ENCODE measurements at regions not wholly inside any gene's neighbourhood (a gene's known extent, or its start where the extent isn't known, plus 50 kb on each side); places are given as distances from the start of the nearest gene placed in this dataset.

- 0 to 5% methylated on average over 1 of the region's 1 CpG for WGBS, 2 donors
- no peak overlapping the region for H3K4me3 ChIP-seq
- intact Hi-C loops (cut with DNase I), result no loop called here
- H3K4me1 ChIP-seq, result no peaks in the 10 kb centered on the region
- no peaks in the 10 kb centered on the region for H3K36me3 ChIP-seq
- no peak for DNase-seq
- H3K27ac ChIP-seq, result no peak overlapping the region
- no peak for TF ChIP-seq CTCF (IDR thresholded peaks at IDR 0.05)
- H3K27me3 ChIP-seq, result no peaks in the 10 kb centered on the region
- ATAC-seq, result no peak
- no peaks in the 10 kb centered on the region for H3K9me3 ChIP-seq
These were observed 320.3 kb upstream of the TSPY4 start for GRCh38 chrY:9016916-9017315.

- no peaks in the 10 kb centered on the region for H3K27me3 ChIP-seq
- intact Hi-C loops (cut with DNase I), result no loop called here
- no peaks in the 10 kb centered on the region for H3K4me1 ChIP-seq
- H3K4me3 ChIP-seq, result no peak overlapping the region
- no peak overlapping the region for H3K27ac ChIP-seq
- ATAC-seq, result no peak
- TF ChIP-seq CTCF (IDR thresholded peaks at IDR 0.05), result no peak
- H3K36me3 ChIP-seq, result no peaks in the 10 kb centered on the region
- no peak for DNase-seq
- no peaks in the 10 kb centered on the region for H3K9me3 ChIP-seq
- 21 to 45% methylated on average over 1 of the region's 1 CpG for WGBS, 2 donors
These were observed 318.9 kb upstream of the TSPY4 start for GRCh38 chrY:9018401-9018800.

- no peaks in the 10 kb centered on the region for H3K36me3 ChIP-seq
- no peaks in the 10 kb centered on the region for H3K27me3 ChIP-seq
- TF ChIP-seq CTCF (IDR thresholded peaks at IDR 0.05), result no peak
- ATAC-seq (no peak), DNase-seq (no peak)
- no peaks in the 10 kb centered on the region for H3K9me3 ChIP-seq
- H3K4me3 ChIP-seq, result no peak overlapping the region
- no peak overlapping the region for H3K27ac ChIP-seq
- 75 to 79% methylated on average over 9 of the region's 9 CpGs for WGBS, 2 donors
- H3K4me1 ChIP-seq, result no peaks in the 10 kb centered on the region
- intact Hi-C loops (cut with DNase I), result no loop called here
These were observed 309.4 kb upstream of the TSPY4 start for GRCh38 chrY:9027729-9028375.

- no peak overlapping the region for H3K27ac ChIP-seq
- no peaks in the 10 kb centered on the region for H3K36me3 ChIP-seq
- H3K4me1 ChIP-seq, result no peaks in the 10 kb centered on the region
- ATAC-seq (no peak), DNase-seq (no peak)
- intact Hi-C loops (cut with DNase I), result no loop called here
- no peak for TF ChIP-seq CTCF (IDR thresholded peaks at IDR 0.05)
- WGBS, 2 donors, result 55 to 57% methylated on average over 1 of the region's 1 CpG
- no peaks in the 10 kb centered on the region for H3K9me3 ChIP-seq
- H3K4me3 ChIP-seq, result no peak overlapping the region
- no peaks in the 10 kb centered on the region for H3K27me3 ChIP-seq
These were observed 307.3 kb upstream of the TSPY4 start for GRCh38 chrY:9029929-9030328.
